Loucy (cell line): ENCODE measurements at regions not wholly inside any gene's neighbourhood (a gene's known extent, or its start where the extent isn't known, plus 50 kb on each side); places are given as distances from the start of the nearest gene placed in this dataset.

ENCODE experiments used
- H2AFZ ChIP-seq: fragments of 200-600 bp; sonication (generic); 2 replicates; pipeline ENCODE4 v1.6.0; 2016; ENCODE audit warnings: antibody characterized with exemption, mild to moderate bottlenecking, low read length, moderate library complexity
- H3F3A ChIP-seq: fragments of 200-600 bp; 2 replicates; pipeline ENCODE4 v1.6.0; 2016; ENCODE audit warnings: antibody characterized with exemption, low read depth, mild to moderate bottlenecking
- H3K27me3 ChIP-seq: fragments of 200-600 bp; sonication (generic); 2 replicates; pipeline ENCODE4 v1.6.1; 2014; ENCODE audit warnings: low read length, mild to moderate bottlenecking; ENCODE audit not compliant: insufficient read depth, poor library complexity, severe bottlenecking
- H3K36me3 ChIP-seq: fragments of 200-600 bp; sonication (generic); 2 replicates; pipeline ENCODE4 v1.6.1; 2016; ENCODE audit warnings: low read length; ENCODE audit not compliant: insufficient read depth
- H3K4me1 ChIP-seq: fragments of 200-600 bp; sonication (generic); 2 replicates; pipeline ENCODE4 v1.5.1; 2014; ENCODE audit warnings: low read length, mild to moderate bottlenecking; ENCODE audit not compliant: insufficient read depth, poor library complexity, severe bottlenecking
- H3K4me2 ChIP-seq: fragments of 200-600 bp; sonication (generic); 2 replicates; pipeline ENCODE4 v1.6.0; 2014; ENCODE audit warnings: antibody characterized with exemption, low read length, low read depth, mild to moderate bottlenecking; ENCODE audit not compliant: poor library complexity, severe bottlenecking
- H3K4me3 ChIP-seq: fragments of 200-600 bp; sonication (generic); 2 replicates; pipeline ENCODE4 v1.5.1; 2014; ENCODE audit warnings: low read length, mild to moderate bottlenecking, mixed read lengths; ENCODE audit not compliant: poor library complexity, severe bottlenecking
- H3K79me2 ChIP-seq: fragments of 200-600 bp; sonication (generic); 2 replicates; pipeline ENCODE4 v1.6.1; 2014; ENCODE audit warnings: low read length; ENCODE audit not compliant: insufficient read depth
- H3K9ac ChIP-seq: fragments of 200-600 bp; sonication (generic); 2 replicates; pipeline ENCODE4 v1.6.0; 2014; ENCODE audit warnings: mild to moderate bottlenecking, low read depth, low read length, moderate library complexity; ENCODE audit not compliant: poor library complexity, severe bottlenecking
- H3K9me2 ChIP-seq: fragments of 200-600 bp; sonication (generic); replicated peaks from 2 replicates; pipeline ENCODE4 v1.6.1; 2016; ENCODE audit warnings: low read depth, low read length, mixed read lengths
- H3K9me3 ChIP-seq: fragments of 200-600 bp; sonication (generic); 2 replicates; pipeline ENCODE4 v1.6.1; 2014; ENCODE audit warnings: mild to moderate bottlenecking, antibody characterized with exemption, low read length, low read depth; ENCODE audit not compliant: insufficient read depth
- H4K20me1 ChIP-seq: fragments of 200-600 bp; sonication (generic); 2 replicates; pipeline ENCODE4 v1.6.0; 2014; ENCODE audit warnings: antibody characterized with exemption, low read length, mild to moderate bottlenecking; ENCODE audit not compliant: insufficient read depth, poor library complexity, severe bottlenecking
- CTCF ChIP-seq: fragments of 200-600 bp; sonication (generic); conservative IDR thresholded peaks from 2 replicates; pipeline ENCODE4 v1.5.1; 2014; ENCODE audit warnings: mild to moderate bottlenecking, antibody characterized with exemption, low read length
- EZH2phosphoT487 ChIP-seq: fragments of 200-600 bp; IDR thresholded peaks from 2 replicates; pipeline ENCODE4 v1.6.1; 2018; ENCODE audit warnings: antibody characterized with exemption, mild to moderate bottlenecking, moderate library complexity, borderline replicate concordance

GRCh38 chr10:9437131-9437530, 1382.6 kb downstream of the GATA3 start:
- Histone ChIP-seq H3K9me2 (no peaks in the 10 kb centered on the region), H4K20me1 (no peaks in the 10 kb centered on the region), H3K4me3 (no peak overlapping the region), H3K4me1 (no peaks in the 10 kb centered on the region), H3K36me3 (no peaks in the 10 kb centered on the region), H3F3A (no peaks in the 10 kb centered on the region), H3K4me2 (no peak overlapping the region), H3K9me3 (no peaks in the 10 kb centered on the region), H3K27me3 (no peaks in the 10 kb centered on the region), H3K79me2 (no peaks in the 10 kb centered on the region), H3K9ac (no peak overlapping the region), H2AFZ (no peak overlapping the region)
- TF ChIP-seq EZH2phosphoT487 = no peak
- TF ChIP-seq CTCF = no peak

- Histone ChIP-seq H3F3A (no peaks in the 10 kb centered on the region), H4K20me1 (no peaks in the 10 kb centered on the region), H3K36me3 (no peaks in the 10 kb centered on the region), H3K9me3 (no peaks in the 10 kb centered on the region), H3K4me1 (no peaks in the 10 kb centered on the region), H2AFZ (no peak overlapping the region), H3K27me3 (no peaks in the 10 kb centered on the region), H3K9ac (no peak overlapping the region), H3K4me2 (no peak overlapping the region), H3K4me3 (no peak overlapping the region), H3K79me2 (no peaks in the 10 kb centered on the region), H3K9me2 (no peaks in the 10 kb centered on the region)
- no peak for TF ChIP-seq EZH2phosphoT487
- TF ChIP-seq CTCF = no peak
These were observed 1389.3 kb downstream of the GATA3 start for GRCh38 chr10:9443758-9444157.

- H3K4me2 ChIP-seq = no peak overlapping the region
- no peak overlapping the region for H3K9ac ChIP-seq
- H3K36me3 ChIP-seq = no peaks in the 10 kb centered on the region
- H3K4me1 ChIP-seq = no peaks in the 10 kb centered on the region
- H3K79me2 ChIP-seq = no peaks in the 10 kb centered on the region
- no peaks in the 10 kb centered on the region for H3K9me3 ChIP-seq
- H3K27me3 ChIP-seq = no peaks in the 10 kb centered on the region
- H3F3A ChIP-seq = no peaks in the 10 kb centered on the region
- no peak overlapping the region for H2AFZ ChIP-seq
- H4K20me1 ChIP-seq = no peaks in the 10 kb centered on the region
- TF ChIP-seq CTCF = no peak
- TF ChIP-seq EZH2phosphoT487 = no peak
- no peak overlapping the region for H3K4me3 ChIP-seq
- no peaks in the 10 kb centered on the region for H3K9me2 ChIP-seq
These were observed 1395.0 kb downstream of the GATA3 start for GRCh38 chr10:9449530-9449929.
